CMK (cell line): ENCODE measurements at regions not wholly inside any gene's neighbourhood (a gene's known extent, or its start where the extent isn't known, plus 50 kb on each side); places are given as distances from the start of the nearest gene placed in this dataset.

ENCODE experiments used
- DNase-seq: peaks from one replicate; pipeline ENCODE4 v3.0.0-alpha.2; 2010; ENCODE audit warnings: low read depth

DNA sequence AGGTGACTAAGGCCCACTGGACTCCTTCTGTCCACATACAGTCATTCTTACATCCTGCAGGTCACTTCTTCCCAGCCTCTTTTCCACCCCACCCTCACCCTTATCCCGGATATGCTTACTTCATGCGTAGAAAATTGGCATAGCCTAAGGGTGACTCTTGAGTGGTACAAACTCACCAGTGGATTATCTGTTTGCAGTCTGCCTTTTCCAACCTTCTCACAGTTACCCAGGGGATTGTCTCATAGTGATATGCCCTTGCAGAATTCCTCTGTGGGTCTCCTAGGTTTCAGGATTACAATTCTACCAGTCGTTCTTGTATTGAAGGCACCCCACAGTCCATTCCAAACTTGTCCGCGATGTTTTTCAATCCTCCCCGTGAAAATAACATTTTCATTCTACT, 752.9 kb upstream of the HS6ST1 start:
- no peak for DNase-seq

DNA sequence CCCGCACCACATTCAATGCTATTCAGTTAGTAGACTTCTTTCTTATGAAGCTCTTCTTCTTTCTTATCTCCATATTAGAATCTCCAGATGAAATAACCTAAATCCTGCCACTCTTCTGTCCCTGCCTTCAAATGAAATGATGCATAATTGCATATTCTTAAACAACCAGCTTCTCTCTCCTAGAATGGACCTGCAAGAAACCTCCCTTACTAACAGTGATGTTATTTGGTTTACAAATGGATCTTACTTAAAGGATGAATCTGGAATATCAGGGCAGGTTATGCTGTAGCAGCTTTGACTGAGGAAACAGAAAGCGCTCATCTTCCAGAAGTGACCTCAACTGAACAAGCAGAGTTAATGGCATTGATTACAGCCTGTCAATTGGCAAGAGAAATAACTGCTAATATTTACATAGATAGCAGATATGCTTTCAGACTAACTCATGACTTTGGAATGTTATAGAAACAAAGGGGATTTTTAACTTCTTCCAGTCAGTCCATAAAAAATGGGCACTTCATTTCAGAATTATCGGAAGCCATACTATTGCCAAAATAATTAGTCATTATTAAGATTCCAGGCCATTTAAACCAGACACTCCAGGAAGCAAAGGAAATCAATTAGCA, 755.7 kb upstream of the HS6ST1 start:
- no peak for DNase-seq

DNA sequence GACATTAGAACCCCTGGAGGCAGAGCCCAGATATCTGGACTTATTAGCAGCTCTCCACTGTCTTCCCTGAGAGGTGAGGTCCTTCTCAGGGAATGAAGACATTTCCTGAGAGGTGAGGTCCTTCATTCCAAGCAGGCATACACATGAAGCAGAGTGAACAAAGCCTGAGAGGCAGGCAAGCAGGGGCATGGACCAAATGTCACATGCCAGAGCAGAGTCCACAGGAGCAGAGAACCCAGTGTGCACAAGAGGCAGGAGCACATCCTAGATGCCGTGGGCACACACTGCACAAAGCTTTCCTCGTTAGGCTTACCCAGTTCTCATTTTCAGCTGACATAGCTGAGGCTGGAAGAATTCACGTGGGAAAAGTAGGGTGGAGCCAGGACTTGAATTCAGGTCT, 759.9 kb upstream of the HS6ST1 start:
- no peak for DNase-seq

GRCh38 chr2:129080715-129081476, 762.2 kb upstream of the HS6ST1 start:
- DNase-seq = no peak

GRCh38 chr2:129085386-129085785, 766.7 kb upstream of the HS6ST1 start:
- DNase-seq = no peak

GRCh38 chr2:129087133-129087813, 768.6 kb upstream of the HS6ST1 start:
- no peak for DNase-seq

- DNase-seq = no peak
These were observed 773.0 kb upstream of the HS6ST1 start for GRCh38 chr2:129091620-129092019.

GRCh38 chr2:129092956-129093355, 774.3 kb upstream of the HS6ST1 start:
- DNase-seq = no peak

DNA sequence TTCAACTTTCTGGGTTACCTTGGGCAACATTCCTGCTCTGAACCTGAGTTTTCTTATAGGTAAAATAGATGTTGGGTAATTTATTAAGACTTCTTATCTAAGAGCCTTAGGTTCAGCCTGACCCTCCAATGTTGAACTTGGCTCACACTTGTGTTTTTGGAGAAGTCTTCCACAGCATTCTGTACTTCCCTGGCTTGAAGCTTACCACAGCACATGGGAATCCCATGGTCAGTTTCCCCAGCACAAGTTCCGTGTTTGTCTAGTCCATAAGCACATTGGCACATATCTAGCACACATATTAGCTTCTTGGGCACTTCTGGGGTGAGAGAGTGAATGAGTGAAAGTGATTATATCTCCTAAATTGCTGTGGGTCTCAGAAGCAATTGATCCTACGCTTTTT, 782.5 kb upstream of the HS6ST1 start:
- no peak for DNase-seq

DNA sequence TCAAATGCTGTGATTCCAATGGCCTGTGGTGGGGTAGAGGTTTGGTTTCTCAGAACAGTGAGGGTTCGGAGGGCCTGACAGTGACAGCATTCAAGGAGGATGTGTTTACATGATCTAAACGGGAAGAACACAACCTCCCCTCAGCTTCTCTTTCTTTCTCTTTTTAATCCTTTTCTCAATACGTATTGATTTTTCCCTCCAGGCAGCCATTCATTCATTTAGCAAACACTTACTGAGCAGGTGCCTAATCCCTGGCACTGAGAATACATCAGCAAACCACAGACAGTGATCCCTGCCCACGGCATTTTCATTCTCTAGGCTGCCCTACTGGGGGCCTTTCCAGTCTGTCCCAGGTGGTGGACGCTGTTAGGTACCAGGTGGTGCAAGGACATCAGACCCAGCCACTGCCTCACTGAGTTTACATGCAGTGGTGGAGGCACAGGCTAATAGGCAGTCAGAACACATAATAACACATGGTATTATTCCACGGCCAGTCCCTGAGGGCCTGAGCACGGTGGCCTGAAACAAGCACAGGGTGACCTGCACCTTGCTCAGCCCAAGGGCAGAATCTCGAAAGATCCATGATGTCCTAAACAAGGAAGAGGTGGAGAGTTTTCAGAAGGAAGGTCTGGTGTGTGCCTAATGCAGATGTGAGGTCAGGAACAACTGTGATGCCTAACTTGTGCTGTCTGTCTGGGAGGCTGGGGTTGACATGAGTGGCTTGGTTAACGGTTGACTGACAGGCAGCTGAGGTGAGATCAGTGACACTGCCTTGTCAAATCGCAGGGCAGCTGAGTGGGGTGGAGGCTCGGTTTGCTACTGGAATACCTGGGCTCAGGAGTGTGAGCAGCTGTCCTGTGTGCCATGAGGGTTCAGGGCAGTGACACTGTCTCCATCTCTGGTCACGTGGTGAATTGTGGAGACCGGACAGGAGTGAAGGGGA, 785.5 kb upstream of the HS6ST1 start:
- no peak for DNase-seq

DNA sequence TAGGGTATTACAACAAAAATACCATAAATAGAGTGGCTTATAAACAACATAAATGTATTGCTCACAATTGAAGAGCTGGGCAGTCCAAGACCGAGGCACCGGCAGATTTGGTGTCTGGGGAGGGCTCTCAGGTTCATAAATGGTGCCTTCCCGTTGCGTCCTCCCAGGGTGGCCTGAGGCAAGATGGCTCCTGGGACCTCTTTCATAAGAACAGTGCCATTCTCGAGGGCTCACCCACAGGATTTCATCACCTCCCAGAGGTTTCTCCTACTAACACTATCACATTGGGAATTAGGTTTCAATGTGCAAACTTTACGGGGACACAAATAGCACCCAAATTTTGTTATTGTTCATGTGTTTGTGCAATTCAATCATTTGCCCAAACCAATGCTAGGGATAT, 793.5 kb upstream of the HS6ST1 start:
- DNase-seq = no peak

DNA sequence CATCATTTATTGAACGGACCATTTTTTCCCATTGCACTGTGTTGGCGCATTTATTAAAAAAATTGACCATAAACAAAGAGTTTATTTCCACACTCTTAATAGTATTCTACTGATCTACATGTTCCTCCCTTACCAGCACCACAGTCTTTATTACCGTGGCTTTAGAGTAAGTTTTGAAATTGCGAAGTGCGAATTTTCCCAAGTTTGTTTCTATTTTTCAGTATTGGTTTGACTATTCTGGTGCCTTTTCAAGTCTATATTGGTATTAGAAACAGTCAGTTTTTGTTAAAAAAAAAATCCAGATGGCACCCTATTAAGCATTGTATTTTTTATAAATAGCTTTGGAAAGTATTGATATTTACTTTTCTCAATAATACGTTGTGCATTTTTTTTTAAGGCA, 795.1 kb upstream of the HS6ST1 start:
- DNase-seq = no peak

DNA sequence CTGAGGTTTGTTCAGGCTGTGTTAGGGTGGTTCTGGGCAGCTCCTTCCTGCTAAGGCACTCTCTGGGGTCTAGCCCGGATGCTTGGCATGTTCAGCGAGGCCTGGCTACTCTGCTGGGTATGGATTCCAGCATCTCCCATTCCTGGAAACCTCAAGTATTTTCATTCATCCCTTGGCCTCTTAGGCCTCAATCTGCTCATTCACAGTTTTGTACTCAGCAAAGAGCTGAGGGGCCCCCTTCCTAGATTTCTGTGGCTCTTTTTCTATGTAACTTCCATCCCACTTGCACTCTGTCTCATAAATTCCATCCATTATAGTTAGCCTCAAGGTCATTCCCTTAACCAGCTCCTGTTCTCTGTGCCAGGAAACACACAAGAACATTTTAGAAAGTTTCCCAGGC, 798.8 kb upstream of the HS6ST1 start:
- no peak for DNase-seq

DNA sequence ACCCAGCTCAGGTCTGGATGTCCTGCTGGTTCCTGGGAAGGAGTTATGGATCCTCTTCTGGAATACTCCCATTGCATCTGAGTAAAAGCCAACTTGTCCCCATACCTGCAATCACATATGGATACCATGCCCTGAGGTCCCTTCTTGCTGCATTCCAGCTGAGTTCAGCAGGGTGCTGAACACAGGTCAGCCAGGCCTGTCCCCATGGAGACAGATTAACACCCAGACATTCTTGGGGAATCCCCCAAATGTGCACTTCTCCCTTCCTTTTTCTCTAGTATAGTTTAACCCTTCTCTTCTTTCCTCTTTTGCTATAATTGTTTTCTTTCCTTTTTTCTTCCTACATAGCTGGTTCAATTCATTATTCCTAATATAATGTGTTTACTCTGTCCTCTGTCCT, 799.6 kb upstream of the HS6ST1 start:
- no peak for DNase-seq

GRCh38 chr2:129129087-129129486, 810.4 kb upstream of the HS6ST1 start:
- DNase-seq = no peak

- no peak for DNase-seq
These were observed 815.3 kb upstream of the HS6ST1 start for GRCh38 chr2:129133692-129134641.

GRCh38 chr2:129135017-129135416, 816.3 kb upstream of the HS6ST1 start:
- DNase-seq = no peak

DNA sequence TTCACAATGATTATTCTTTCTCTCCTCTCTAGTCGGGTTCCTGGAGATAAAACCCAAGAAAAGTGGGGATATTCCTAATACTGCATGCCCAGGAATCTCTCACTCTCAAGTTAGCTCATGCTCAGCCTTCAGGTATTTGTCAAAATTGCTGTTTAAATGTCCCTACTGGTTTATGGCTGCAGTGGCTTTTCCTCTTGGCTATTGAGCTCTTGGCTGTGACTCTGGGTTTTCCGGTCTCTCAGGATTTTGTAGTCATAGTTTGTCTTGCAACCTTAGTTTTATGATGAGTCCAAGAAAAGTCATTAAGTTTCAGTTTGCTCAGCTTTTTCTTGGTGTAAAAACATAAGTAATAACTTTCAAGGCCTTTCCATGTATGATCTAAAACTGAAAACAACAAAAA, 820.7 kb upstream of the HS6ST1 start:
- no peak for DNase-seq

DNA sequence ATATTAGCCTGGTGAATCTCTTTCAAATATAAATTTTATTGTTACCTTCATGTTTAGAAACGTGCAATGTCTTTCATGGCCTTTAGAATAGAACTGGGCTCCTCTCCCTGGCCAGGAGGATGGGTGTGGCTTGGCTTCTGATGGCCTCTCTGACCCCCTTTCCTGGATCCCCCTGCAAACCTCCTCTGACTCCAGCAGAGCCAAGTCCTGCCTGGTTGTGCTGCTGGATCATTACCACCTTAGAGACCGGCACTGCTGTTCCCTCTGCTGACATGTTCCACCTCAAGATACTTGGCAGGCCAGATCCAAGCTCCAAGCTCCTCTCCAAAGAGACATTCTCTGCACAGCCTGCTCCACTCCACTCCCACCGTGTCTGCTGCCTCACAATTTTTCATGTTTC, 823.8 kb upstream of the HS6ST1 start:
- DNase-seq = no peak

GRCh38 chr2:129144082-129144791, 825.6 kb upstream of the HS6ST1 start:
- DNase-seq = no peak
